GM12864 (cell line): ENCODE measurements at regions not wholly inside any gene's neighbourhood (a gene's known extent, or its start where the extent isn't known, plus 50 kb on each side); places are given as distances from the start of the nearest gene placed in this dataset.
"Not testable (repeated sequence)": the region's sequence is repeated elsewhere in the genome, so short reads cannot be mapped to it uniquely, and the experiment has no call there.

Experiments used
- DNase-seq: peaks from one replicate; pipeline ENCODE4 v3.0.0-alpha.2; 2011; ENCODE audit warnings: low read depth
- H3K4me3 ChIP-seq: 2 replicates; pipeline ENCODE4 v1.5.1; 2011; ENCODE audit warnings: mild to moderate bottlenecking, low read depth, low read length, control low read depth
- TF ChIP-seq, protein P1 (sequence below): IDR thresholded peaks from 2 replicates; pipeline ENCODE4 v1.5.1; 2011; ENCODE audit warnings: low read depth, mild to moderate bottlenecking, moderate library complexity, low read length, control low read depth, inconsistent platforms; ENCODE audit errors: missing control alignments

DNA sequence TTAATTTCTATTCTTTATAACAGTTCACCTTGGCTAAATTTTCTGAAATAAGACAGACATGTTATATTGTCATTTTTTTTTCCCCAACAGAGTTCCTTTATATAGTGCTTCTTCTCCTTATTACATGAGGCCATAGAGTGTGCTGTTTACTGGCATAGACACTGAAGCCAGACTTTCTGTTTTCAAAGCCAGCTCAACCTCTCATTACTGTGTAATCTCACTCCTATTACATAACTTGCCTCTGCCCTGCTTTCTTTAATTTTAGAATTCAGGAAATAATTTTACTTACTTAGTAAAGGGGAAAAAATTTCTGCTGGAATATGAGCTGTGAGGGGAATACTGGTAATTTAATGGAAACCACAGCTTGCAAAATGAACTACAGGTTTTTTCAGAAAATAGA lies 1380.4 kb downstream of the SLITRK1 start:
- TF ChIP-seq, protein P1, sequence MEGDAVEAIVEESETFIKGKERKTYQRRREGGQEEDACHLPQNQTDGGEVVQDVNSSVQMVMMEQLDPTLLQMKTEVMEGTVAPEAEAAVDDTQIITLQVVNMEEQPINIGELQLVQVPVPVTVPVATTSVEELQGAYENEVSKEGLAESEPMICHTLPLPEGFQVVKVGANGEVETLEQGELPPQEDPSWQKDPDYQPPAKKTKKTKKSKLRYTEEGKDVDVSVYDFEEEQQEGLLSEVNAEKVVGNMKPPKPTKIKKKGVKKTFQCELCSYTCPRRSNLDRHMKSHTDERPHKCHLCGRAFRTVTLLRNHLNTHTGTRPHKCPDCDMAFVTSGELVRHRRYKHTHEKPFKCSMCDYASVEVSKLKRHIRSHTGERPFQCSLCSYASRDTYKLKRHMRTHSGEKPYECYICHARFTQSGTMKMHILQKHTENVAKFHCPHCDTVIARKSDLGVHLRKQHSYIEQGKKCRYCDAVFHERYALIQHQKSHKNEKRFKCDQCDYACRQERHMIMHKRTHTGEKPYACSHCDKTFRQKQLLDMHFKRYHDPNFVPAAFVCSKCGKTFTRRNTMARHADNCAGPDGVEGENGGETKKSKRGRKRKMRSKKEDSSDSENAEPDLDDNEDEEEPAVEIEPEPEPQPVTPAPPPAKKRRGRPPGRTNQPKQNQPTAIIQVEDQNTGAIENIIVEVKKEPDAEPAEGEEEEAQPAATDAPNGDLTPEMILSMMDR, result no peak
- no peak for DNase-seq
- H3K4me3 ChIP-seq, result no peak overlapping the region

DNA sequence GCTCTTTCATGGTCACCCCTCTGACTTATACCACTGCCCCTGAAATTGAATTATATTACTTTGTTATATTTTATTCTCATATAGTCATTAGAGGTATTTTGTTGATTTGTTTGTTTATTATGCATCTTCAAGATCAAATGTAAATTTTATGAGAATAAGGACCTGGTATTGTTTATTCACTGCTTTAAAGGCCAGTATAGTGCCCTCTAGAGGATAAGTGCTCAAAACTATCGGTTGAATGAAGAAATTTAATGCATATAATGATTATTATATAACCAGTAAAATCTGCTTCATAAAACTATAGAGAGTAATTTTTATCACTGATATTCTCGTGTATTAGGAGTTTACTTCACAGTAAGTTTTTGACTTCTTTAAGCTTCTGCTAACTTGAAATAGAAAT lies 1401.9 kb downstream of the SLITRK1 start:
- DNase-seq, result no peak
- TF ChIP-seq, protein P1, result no peak
- H3K4me3 ChIP-seq, result no peak overlapping the region

DNA sequence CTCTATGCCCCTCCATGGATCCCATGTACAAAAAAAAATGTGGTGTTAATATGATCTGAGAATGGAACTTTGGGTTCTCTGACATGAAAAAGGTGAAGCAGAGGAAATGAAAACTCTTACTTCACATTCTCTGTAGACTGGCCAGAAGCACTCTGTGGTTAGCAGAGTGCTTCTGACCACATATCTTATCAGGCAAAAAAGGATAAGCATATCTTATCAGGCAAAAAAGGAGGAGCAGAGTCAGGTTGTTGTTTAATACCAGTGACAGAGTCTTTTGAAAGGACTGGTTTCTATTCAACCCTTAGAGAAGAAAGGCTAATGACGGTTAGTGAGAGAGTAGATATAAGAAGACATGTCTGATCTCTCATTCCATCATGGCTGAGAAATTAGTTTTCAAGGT lies 1404.8 kb downstream of the SLITRK1 start:
- DNase-seq, result no peak
- TF ChIP-seq, protein P1, result no peak
- H3K4me3 ChIP-seq, result no peak overlapping the region

DNA sequence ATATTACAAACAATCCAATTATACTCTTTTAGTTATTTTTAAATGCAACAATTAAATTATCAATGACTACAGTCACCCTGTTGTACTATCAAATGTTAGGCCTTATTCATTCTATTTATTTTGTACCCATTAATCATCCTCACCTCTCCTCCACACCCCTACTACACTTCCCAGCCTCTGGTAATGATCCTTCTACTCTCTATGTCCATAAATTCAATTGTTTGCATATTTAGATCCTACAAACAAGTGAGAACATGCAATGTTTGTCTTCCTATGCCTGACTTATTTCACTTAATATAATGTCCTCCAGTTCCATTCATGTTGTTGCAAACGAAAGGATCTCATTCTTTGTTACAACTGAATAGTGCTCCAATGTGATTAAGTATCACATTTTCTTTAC lies 1414.6 kb downstream of the SLITRK1 start:
- TF ChIP-seq, protein P1, result no peak
- no peak for DNase-seq
- H3K4me3 ChIP-seq, result no peak overlapping the region

DNA sequence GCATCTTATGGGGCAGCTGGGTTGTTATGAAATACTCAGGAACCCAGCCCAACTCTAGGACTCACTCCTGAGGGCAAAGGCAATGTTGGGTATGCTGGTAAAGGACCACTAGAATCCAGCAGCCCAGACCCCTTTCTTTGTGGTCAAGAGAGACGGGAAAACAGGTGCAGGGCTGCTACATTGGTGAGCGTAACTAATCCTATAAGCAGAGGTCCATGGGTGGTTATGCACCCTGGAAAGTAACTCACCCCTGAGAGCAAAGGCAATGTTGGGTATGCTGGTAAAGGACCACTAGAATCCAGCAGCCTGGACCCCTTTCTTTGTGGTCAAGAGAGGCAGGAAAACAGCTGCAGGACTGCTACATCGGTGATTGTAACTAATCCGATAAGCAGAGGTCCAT lies 1422.7 kb downstream of the SLITRK1 start:
- not testable (repeated sequence) for H3K4me3 ChIP-seq, DNase-seq

DNA sequence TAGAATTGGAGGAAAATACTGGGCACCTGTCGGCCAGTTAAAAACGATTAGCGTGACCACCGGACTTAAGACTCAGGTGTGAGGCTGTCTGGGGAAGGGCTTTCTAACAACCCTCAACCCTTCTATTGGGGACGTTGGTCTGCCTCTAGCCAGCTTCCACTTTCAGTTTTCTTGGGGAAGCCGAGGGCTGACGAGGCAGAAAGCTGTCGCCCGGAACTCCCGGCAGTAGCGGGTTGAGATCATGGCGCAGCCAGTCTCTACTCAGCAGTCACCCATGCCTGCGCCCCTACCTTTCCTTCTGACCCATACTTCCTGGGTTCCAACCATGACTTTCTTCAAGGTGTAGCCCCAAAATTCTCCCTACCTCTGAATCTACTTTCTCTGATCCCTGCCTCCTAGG lies 1424.1 kb downstream of the SLITRK1 start:
- TF ChIP-seq, protein P1, result no peak
- no peak for DNase-seq
- no peak overlapping the region for H3K4me3 ChIP-seq

DNA sequence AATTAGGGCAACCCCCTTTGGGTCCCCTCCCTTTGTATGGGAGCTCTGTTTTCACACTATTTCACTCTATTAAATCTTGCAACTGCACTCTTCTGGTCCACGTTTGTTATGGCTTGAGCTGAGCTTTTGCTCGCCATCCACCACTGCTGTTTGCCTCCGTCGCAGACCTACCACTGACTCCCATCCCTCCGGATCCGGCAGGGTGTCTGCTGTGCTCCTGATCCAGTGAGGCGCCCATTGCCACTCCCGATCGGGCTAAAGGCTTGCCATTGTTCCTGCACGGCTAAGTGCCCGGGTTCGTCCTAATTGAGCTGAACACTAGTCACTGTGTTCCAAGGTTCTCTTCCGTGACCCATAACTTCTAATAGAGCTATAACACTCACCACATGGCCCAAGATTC lies 1424.7 kb downstream of the SLITRK1 start:
- DNase-seq, H3K4me3 ChIP-seq: not testable (repeated sequence)

DNA sequence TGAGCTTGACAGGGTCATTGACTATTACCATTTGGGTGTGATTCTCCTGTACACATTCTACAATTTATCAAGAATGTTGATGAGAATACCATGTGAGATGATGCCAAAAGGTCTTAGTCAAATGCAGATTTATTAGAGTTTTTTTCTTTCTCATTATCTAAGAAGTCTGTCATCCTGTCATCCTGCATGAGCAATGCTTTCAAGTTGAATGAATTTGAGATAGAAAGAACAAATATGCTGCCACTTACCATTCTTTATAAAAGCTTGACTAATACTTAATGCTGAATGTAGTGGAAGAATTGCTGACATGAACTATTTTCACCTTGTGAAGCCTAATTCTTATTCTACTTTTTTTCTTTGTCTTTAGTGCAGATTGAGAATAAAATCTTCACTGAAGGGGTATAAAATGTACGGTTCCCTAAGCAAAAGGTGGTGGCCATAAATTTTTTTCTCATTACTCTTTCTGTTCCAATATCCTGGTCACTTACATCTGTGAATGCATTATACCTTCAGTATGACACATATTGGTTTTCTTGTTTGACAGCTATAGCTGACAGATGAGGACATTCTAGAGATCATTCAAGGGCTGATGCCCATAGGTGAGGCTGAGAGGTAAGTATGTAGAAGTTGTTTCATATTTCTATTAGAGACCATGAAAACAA lies 1434.7 kb downstream of the SLITRK1 start:
- no peak overlapping the region for H3K4me3 ChIP-seq
- TF ChIP-seq, protein P1, result no peak
- DNase-seq, result no peak
